ENCODE measurements at regions not wholly inside any gene's neighbourhood (a gene's known extent, or its start where the extent isn't known, plus 50 kb on each side); places are given as distances from the start of the nearest gene placed in this dataset.

- H3K4me1 ChIP-seq (ENCODE audit: control insufficient read depth, insufficient read depth, low read length), result peaks cover 4% of the 10 kb centered on the region
- no peaks in the 10 kb centered on the region for H3K9me3 ChIP-seq (ENCODE audit: control insufficient read depth, insufficient read depth, low read length)
- no peaks in the 10 kb centered on the region for H3K27me3 ChIP-seq (ENCODE audit: control insufficient read depth, insufficient read depth, low read length)
- no peak for DNase-seq (ENCODE audit: low read depth in 4 of 6, low spot score in 6 of 6)
- WGBS (ENCODE audit: insufficient coverage), result 96% methylated on average over 2 of the region's 3 CpGs
- H3K36me3 ChIP-seq (ENCODE audit: control insufficient read depth, insufficient read depth, low read length), result no peaks in the 10 kb centered on the region
- no peak overlapping the region for H3K27ac ChIP-seq (ENCODE audit: low read depth, low read length)
- H3K4me3 ChIP-seq (ENCODE audit: low read depth, low read length), result no peak overlapping the region
These were observed 54.9 kb upstream of the PPP2R5A start for GRCh38 chr1:212230329-212230728.

GRCh38 chr1:212231372-212231771 is 53.8 kb upstream of the PPP2R5A start:
- Histone ChIP-seq H3K36me3 (ENCODE audit: control insufficient read depth, insufficient read depth, low read length) (no peaks in the 10 kb centered on the region), H3K4me1 (ENCODE audit: control insufficient read depth, insufficient read depth, low read length) (no peaks in the 10 kb centered on the region), H3K4me3 (ENCODE audit: low read depth, low read length) (no peak overlapping the region), H3K9me3 (ENCODE audit: control insufficient read depth, insufficient read depth, low read length) (no peaks in the 10 kb centered on the region), H3K27me3 (ENCODE audit: control insufficient read depth, insufficient read depth, low read length) (no peaks in the 10 kb centered on the region), H3K27ac (ENCODE audit: low read depth, low read length) (no peak overlapping the region)
- DNase-seq (ENCODE audit: low read depth in 4 of 6, low spot score in 6 of 6), result no peak
- no CpG with 5 or more reads among the region's 1 CpG for WGBS (ENCODE audit: insufficient coverage)

- DNase-seq (ENCODE audit: low read depth in 4 of 6, low spot score in 6 of 6), result no peak
- 100% methylated on average over 2 of the region's 3 CpGs for WGBS (ENCODE audit: insufficient coverage)
- H3K4me1 ChIP-seq (ENCODE audit: control insufficient read depth, insufficient read depth, low read length), result no peaks in the 10 kb centered on the region
- H3K27ac ChIP-seq (ENCODE audit: low read depth, low read length), result no peak overlapping the region
- no peak overlapping the region for H3K4me3 ChIP-seq (ENCODE audit: low read depth, low read length)
- H3K36me3 ChIP-seq (ENCODE audit: control insufficient read depth, insufficient read depth, low read length), result no peaks in the 10 kb centered on the region
- H3K9me3 ChIP-seq (ENCODE audit: control insufficient read depth, insufficient read depth, low read length), result no peaks in the 10 kb centered on the region
- no peaks in the 10 kb centered on the region for H3K27me3 ChIP-seq (ENCODE audit: control insufficient read depth, insufficient read depth, low read length)
These were observed 53.1 kb upstream of the PPP2R5A start for GRCh38 chr1:212232090-212232489.

- Histone ChIP-seq H3K4me3 (ENCODE audit: low read depth, low read length) (no peak overlapping the region), H3K27me3 (ENCODE audit: control insufficient read depth, insufficient read depth, low read length) (no peaks in the 10 kb centered on the region), H3K4me1 (ENCODE audit: control insufficient read depth, insufficient read depth, low read length) (peaks cover 2% of the 10 kb centered on the region), H3K36me3 (ENCODE audit: control insufficient read depth, insufficient read depth, low read length) (no peaks in the 10 kb centered on the region), H3K9me3 (ENCODE audit: control insufficient read depth, insufficient read depth, low read length) (no peaks in the 10 kb centered on the region), H3K27ac (ENCODE audit: low read depth, low read length) (no peak overlapping the region)
- DNase-seq (ENCODE audit: low read depth in 4 of 6, low spot score in 6 of 6), result no peak
These were observed 51.9 kb upstream of the PPP2R5A start for GRCh38 chr1:212233321-212233720.

- Histone ChIP-seq H3K9me3 (ENCODE audit: control insufficient read depth, insufficient read depth, low read length) (no peaks in the 10 kb centered on the region), H3K36me3 (ENCODE audit: control insufficient read depth, insufficient read depth, low read length) (no peaks in the 10 kb centered on the region), H3K4me3 (ENCODE audit: low read depth, low read length) (no peak overlapping the region), H3K27ac (ENCODE audit: low read depth, low read length) (no peak overlapping the region), H3K27me3 (ENCODE audit: control insufficient read depth, insufficient read depth, low read length) (no peaks in the 10 kb centered on the region), H3K4me1 (ENCODE audit: control insufficient read depth, insufficient read depth, low read length) (peaks cover 6% of the 10 kb centered on the region)
- WGBS (ENCODE audit: insufficient coverage), result 96% methylated on average over 5 of the region's 8 CpGs
- DNase-seq (ENCODE audit: low read depth in 4 of 6, low spot score in 6 of 6), result peak in 1 of 6 donors; percentile 38
These were observed 50.5 kb upstream of the PPP2R5A start for GRCh38 chr1:212234431-212235395.

Measured in spinal cord (tissue), 9 donors.